Stimulated activated CD4-positive, alpha-beta T cell treated with anti-CD3 and anti-CD28 coated beads, TNF-alpha, amount 100 ng/mL, for 1 hour (primary cell): ENCODE measurements at regions not wholly inside any gene's neighbourhood (a gene's known extent, or its start where the extent isn't known, plus 50 kb on each side); places are given as distances from the start of the nearest gene placed in this dataset.
"Not testable (repeated sequence)": the region's sequence is repeated elsewhere in the genome, so short reads cannot be mapped to it uniquely, and the experiment has no call there.

ENCODE experiments used
- DNase-seq, 3 donors: peaks; one replicate each; pipeline ENCODE4 v3.0.0-alpha.2; 2020; ENCODE audit warnings: low read depth in 3 of 3, low spot score in 1 of 3

GRCh38 chr4:38330321-38330720 lies 333.7 kb upstream of the KLF3 start:
- DNase-seq, result no peak

GRCh38 chr4:38330936-38331335 lies 333.1 kb upstream of the KLF3 start:
- DNase-seq, result no peak

GRCh38 chr4:38332699-38333098 lies 331.3 kb upstream of the KLF3 start:
- no peak for DNase-seq

GRCh38 chr4:38333219-38333618 lies 330.8 kb upstream of the KLF3 start:
- DNase-seq, result no peak

GRCh38 chr4:38334791-38335190 lies 329.2 kb upstream of the KLF3 start:
- DNase-seq, result no peak

- DNase-seq, result not testable (repeated sequence)
These were observed 325.1 kb upstream of the KLF3 start for GRCh38 chr4:38338939-38339338.

- DNase-seq, result no peak
These were observed 320.4 kb upstream of the KLF3 start for GRCh38 chr4:38343608-38344007.

- no peak for DNase-seq
These were observed 319.1 kb upstream of the KLF3 start for GRCh38 chr4:38344929-38345328.

GRCh38 chr4:38347251-38347650 lies 316.7 kb upstream of the KLF3 start:
- no peak for DNase-seq

- DNase-seq, result no peak
These were observed 309.6 kb upstream of the KLF3 start for GRCh38 chr4:38354421-38354820.

GRCh38 chr4:38354872-38355271 lies 309.1 kb upstream of the KLF3 start:
- no peak for DNase-seq

GRCh38 chr4:38356686-38357085 lies 307.3 kb upstream of the KLF3 start:
- DNase-seq, result no peak

- DNase-seq, result no peak
These were observed 306.5 kb upstream of the KLF3 start for GRCh38 chr4:38357546-38357945.

GRCh38 chr4:38359113-38359512 lies 304.9 kb upstream of the KLF3 start:
- no peak for DNase-seq

GRCh38 chr4:38360201-38360600 lies 303.8 kb upstream of the KLF3 start:
- no peak for DNase-seq

- DNase-seq, result no peak
These were observed 299.5 kb upstream of the KLF3 start for GRCh38 chr4:38364383-38364963.

- DNase-seq, result no peak
These were observed 298.7 kb upstream of the KLF3 start for GRCh38 chr4:38365261-38365660.

- no peak for DNase-seq
These were observed 298.2 kb upstream of the KLF3 start for GRCh38 chr4:38365748-38366310.

- DNase-seq, result no peak
These were observed 297.5 kb upstream of the KLF3 start for GRCh38 chr4:38366456-38366855.

GRCh38 chr4:38366997-38367396 lies 297.0 kb upstream of the KLF3 start:
- DNase-seq, result no peak

- no peak for DNase-seq
These were observed 296.3 kb upstream of the KLF3 start for GRCh38 chr4:38367642-38368174.

GRCh38 chr4:38368613-38369012 lies 295.4 kb upstream of the KLF3 start:
- no peak for DNase-seq

GRCh38 chr4:38371391-38371851 lies 292.6 kb upstream of the KLF3 start:
- no peak for DNase-seq
